Stimulated activated CD4-positive, alpha-beta T cell treated with anti-CD3 and anti-CD28 coated beads, Interleukin-15, amount 100 ng/mL, for 24 hours (primary cell): ENCODE measurements at regions not wholly inside any gene's neighbourhood (a gene's known extent, or its start where the extent isn't known, plus 50 kb on each side); places are given as distances from the start of the nearest gene placed in this dataset.
"Not testable (repeated sequence)": the region's sequence is repeated elsewhere in the genome, so short reads cannot be mapped to it uniquely, and the experiment has no call there.

Experiments
- DNase-seq: peaks from one replicate; pipeline ENCODE4 v3.0.0-alpha.2; 2020

DNA sequence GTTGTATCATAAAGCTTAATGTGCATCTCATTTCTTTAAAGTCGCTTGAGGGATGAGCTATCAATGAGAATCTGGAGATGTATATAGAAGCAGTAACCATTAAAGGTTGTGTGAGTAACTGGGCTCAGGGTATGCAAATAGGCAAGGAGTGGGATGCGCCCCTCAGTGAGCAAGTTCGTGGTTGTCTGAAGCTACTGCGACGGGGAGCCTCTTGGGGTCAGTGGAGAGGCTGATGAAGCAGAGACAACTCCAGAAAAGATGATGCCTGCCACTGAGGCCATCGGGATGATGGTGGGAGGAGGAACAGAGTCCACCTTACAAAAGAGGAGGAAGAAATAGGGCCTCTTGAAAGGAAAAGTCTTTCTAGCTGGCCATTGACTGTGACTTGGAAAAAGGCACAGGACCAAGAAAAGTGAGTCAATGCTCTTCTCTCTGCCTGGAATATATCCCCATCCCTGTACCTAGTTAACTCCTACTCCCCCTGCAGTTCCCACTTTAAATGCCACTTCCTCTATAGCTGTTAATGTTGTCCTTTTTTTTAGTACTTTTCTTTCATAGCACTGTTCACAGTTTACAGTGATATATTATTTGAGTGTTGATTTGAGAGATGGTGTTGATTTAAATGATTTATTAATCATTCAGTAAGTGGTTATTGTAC lies 51.4 kb upstream of the LSM6 start:
- peak; percentile 3 for DNase-seq

GRCh38 chr4:146123231-146123630 lies 52.3 kb upstream of the LSM6 start:
- DNase-seq, result no peak

- no peak for DNase-seq
These were observed 53.1 kb upstream of the LSM6 start for GRCh38 chr4:146122398-146122797.

DNA sequence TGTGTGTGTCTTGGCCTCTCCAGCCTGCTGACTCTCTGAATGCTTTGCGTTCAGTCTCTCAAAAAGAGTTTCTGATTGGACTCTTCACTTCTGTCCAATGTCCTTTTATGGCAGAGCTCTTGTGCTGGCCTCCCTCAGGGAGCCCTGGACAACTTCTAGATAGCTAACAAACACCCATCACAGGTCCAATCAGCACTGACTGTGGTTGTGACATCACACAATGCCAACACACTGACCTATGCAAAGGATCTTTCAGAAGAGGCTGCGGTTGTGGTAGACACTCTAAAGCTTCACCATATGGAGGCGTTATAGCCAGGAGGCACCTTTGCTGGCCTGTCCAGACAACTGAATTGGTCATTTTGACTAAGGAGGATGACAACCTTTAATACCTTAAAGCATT lies 53.8 kb upstream of the LSM6 start:
- no peak for DNase-seq

DNA sequence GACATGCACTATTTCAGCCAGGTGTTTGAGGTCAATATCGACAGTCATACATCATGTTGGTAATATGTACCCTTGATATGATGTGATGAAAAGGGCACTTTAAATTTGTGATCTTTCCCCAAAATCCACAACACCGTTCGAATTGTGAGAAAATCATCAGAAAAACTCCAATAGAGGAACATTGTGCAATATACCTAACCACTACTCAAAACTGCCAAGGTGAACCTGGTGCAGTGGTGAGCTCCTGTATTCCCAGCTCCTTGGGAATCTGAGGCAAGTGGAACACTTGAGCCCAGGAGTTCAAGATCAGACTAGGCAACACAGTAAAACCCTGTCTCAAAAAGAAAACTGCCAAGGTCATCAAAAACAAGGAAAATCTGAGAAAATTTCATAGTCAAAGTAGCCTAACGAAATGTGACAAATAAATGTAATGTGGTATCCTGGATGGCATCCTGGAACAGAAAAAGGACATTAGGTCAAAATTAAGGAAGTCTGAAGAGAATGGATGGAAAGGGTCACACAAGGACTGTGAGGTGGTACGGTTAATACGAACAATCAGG lies 55.6 kb upstream of the LSM6 start:
- DNase-seq, result no peak

GRCh38 chr4:146114066-146114465 lies 61.5 kb upstream of the LSM6 start:
- DNase-seq, result no peak

DNA sequence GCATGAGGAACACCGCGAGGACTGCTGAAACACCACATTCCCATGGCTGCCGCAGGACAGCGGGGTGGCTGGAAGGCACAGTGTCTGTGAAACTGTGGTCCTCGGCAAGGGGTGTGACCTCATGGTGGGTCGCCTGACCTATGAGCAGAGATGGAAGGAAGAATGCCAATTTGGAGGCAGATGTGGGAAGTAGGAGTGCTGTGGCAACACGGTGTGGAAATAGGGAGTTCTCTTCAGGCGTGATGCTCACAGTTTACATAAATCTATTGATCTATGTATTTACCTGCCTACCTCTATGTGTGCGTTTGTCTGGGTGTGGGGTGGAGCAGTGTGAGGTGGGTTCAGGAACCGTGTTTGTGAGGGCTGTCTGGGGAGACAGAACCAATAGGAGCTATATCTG lies 62.3 kb upstream of the LSM6 start:
- no peak for DNase-seq

- no peak for DNase-seq
These were observed 63.1 kb upstream of the LSM6 start for GRCh38 chr4:146112389-146112788.

DNA sequence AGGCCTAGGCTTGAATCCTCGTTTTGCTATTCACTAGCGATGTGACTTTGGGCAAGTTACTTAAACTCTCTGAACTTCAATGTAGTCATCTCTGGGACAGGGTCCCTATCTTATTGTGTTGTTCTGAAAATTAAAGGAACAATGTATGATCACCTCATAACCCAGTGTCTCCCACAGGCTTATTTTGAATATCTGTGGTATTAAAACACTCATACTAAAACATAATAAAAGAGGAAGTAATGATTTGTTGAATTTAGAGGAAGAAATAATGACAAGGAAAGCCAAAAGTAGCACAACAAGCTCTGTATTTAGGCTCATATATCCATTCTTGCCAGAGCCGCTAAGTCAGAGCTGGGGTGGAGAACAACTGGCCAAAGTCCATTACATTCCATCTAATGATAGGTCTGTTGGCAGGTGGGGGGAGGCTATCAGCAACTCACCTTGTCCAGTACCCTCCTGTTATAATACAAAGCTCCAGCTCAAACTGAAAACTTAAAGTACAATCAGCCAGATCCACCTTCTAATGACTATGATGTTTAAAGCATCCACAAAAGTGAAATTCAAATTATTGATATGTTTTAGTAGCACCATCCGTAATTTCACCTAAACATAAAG lies 64.5 kb upstream of the LSM6 start:
- DNase-seq, result no peak

GRCh38 chr4:146108756-146109155 lies 66.8 kb upstream of the LSM6 start:
- no peak for DNase-seq

DNA sequence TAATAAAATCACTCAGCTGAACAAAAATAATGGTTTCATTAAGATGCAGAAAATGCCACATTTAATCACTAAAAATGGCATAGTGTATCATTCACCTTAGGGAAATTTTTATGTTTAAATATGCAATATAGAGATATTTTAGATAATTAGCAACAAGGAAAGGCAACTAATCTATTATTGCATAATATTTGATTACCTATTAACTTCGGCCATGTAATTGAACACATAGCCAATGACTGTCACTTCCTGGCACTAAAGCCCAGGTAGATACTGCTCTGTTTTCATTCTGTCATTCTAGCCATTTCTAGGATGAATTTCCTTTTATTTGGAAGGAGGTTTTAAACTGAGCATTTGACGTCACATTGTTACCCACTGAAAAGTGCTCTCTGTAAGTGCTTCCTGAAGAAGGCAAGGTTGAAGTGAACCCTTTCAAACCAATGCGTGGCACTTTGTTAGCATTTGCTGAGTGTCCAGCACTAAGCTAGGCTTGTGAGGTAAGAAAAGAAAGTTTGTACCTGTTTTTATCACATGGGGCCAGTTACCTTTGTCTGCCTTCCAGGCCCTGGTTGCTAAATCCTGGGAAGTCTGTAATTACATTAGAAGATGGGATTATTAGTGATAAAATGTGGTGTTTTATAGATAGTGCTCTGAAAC lies 67.8 kb upstream of the LSM6 start:
- DNase-seq, result no peak

- no peak for DNase-seq
These were observed 70.1 kb upstream of the LSM6 start for GRCh38 chr4:146105464-146105863.

GRCh38 chr4:146104541-146104940 lies 71.0 kb upstream of the LSM6 start:
- no peak for DNase-seq

GRCh38 chr4:146104052-146104451 lies 71.5 kb upstream of the LSM6 start:
- not testable (repeated sequence) for DNase-seq

DNA sequence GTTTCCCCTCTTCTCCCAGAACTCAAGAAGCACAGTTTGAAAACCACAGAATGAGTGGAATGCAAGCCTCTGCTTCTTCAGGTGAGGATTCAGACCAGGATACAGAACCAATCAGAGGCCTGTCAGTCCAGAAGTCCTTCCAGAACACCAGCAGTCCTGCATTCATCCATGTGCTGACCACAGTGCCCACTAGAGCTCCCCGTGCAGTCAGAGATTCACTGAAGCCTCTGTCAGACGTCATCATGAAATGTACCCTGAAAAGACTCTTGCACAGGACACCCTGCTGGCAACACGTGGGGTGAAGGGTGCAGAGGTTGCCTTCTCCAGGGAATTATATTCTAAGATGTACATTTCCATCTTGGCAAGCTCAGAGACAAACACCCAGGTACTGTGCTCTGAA lies 75.9 kb upstream of the LSM6 start:
- no peak for DNase-seq

GRCh38 chr4:146098978-146099377 lies 76.5 kb upstream of the LSM6 start:
- no peak for DNase-seq

DNA sequence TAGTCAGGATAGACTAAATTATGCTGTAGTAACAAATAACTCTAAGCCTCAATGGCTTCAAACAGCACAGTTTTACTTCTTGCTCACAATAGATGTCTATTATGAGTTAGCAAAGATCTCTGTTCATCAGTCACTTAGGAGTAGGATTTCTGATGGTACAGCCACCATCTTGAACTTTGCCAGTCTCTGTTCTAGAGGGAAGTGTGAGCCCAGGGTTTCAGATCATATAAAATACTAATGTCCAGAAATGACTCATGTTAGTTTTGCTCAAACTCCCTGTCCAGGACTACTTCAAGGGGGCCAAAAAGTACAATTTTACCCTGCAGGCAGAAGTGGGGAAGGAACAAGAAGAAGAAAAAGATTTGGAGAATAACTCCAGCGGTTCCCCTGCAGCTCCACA lies 77.1 kb upstream of the LSM6 start:
- no peak for DNase-seq

GRCh38 chr4:146096371-146096770 lies 79.1 kb upstream of the LSM6 start:
- no peak for DNase-seq

DNA sequence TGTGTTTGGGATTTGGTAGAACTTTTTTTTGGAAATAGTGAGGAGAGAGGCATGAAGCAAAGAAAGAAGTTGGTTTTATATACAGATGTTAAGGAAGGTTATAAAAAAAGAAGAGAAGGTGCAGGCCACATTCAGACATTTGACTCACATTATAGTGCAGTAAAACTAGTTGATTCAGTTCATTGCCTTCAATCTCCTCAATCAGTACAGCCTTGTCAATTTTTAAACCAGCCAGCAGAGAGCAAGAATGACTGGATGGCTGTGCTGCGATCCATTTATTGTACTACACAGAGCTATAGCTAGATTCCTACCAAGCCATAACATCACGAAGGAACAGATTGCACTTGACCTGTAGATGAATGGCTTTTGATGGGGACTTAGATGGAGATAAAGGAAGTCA lies 79.7 kb upstream of the LSM6 start:
- DNase-seq, result no peak

DNA sequence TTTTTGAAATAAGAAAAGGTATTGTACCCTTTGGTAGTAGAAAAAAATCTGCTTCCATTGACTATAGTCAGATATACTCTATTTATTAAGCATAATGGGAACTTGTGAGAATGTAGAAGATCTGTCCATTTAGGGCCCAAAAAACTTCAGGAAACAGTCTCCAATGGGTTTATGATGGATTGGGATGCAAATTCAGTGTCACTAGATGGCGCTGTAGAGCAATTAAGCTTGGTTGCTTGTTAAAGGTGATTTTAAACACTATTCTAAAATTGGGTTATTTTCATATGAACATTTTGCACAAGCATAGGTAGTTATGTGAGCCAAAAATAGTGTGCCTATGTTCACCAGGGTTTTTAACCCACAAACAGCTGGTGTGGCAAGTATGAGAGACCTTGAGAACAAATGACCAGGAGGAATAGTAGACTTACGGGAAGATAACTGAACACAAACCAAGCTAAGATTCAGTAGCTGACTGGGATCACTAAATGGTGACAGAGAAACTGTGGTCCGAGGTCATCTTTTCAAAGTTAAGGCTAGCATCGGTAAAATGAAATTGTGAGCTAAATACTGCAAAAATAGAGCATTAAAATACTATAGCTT lies 80.3 kb upstream of the LSM6 start:
- DNase-seq, result peak; percentile 41

GRCh38 chr4:146088690-146089089 lies 86.8 kb upstream of the LSM6 start:
- DNase-seq, result no peak

GRCh38 chr4:146087856-146088255 lies 87.7 kb upstream of the LSM6 start:
- no peak for DNase-seq

DNA sequence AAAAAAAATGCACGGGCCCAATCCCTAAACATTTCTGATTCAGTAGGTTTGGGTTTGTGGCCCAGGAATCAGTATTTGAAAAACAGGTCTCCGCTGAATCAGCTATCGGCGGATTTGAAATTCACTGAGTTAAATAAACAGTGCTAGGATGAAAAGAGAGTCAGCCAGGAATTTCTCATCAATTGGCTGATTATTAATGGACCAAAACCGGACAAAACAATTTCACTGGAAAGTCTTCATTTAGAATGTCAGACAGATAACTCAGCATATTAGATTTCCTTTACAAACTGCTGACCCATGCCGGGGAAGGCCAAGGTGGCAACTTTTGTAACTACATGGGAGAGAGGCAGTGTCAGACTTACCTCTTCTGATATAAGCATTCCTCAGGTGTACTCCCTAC lies 99.4 kb upstream of the LSM6 start:
- no peak for DNase-seq

DNA sequence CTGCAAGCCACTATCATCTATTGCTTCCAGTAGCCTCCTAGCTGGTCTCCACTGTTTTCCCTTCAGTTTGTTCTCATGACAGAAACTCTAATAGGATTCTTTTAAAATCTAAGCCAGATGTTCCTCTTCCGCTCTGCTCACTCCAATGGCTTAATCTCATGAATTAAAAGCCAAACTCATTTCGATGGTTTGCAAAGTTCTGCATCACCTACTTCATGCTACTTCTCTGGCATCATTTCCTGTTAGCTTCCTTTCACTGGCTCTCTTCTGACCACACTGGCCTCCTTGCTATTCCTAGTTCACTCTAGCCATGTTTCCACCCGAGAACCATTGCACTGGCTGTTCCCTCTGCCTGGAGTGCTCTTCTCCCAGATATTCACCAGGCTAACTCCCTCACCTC lies 102.0 kb upstream of the LSM6 start:
- DNase-seq, result no peak
